HUES6 (cell line): ENCODE measurements at regions not wholly inside any gene's neighbourhood (a gene's known extent, or its start where the extent isn't known, plus 50 kb on each side); places are given as distances from the start of the nearest gene placed in this dataset.
"Not testable (repeated sequence)": the region's sequence is repeated elsewhere in the genome, so short reads cannot be mapped to it uniquely, and the experiment has no call there.

ENCODE experiments used
- H3K27ac ChIP-seq: 2 replicates; pipeline ENCODE4 v1.7.0; 2013; ENCODE audit warnings: low read depth, mild to moderate bottlenecking, low read length, inconsistent platforms
- H3K27me3 ChIP-seq: 2 replicates; pipeline ENCODE4 v1.6.1; 2013; ENCODE audit warnings: low read length; ENCODE audit not compliant: control insufficient read depth, insufficient read depth
- H3K36me3 ChIP-seq: 2 replicates; pipeline ENCODE4 v1.6.1; 2013; ENCODE audit warnings: low read length; ENCODE audit not compliant: control insufficient read depth, insufficient read depth
- H3K4me1 ChIP-seq: 2 replicates; pipeline ENCODE4 v1.6.1; 2013; ENCODE audit warnings: low read length; ENCODE audit not compliant: control insufficient read depth, insufficient read depth
- H3K4me3 ChIP-seq: 2 replicates; pipeline ENCODE4 v1.5.1; 2013; ENCODE audit warnings: low read depth, low read length
- H3K9ac ChIP-seq: one replicate; pipeline ENCODE4 v1.6.1; 2013; ENCODE audit warnings: mild to moderate bottlenecking, low read length
- H3K9me3 ChIP-seq: 2 replicates; pipeline ENCODE4 v1.6.1; 2013; ENCODE audit warnings: low read depth, low read length; ENCODE audit not compliant: control insufficient read depth, insufficient read depth

- no peak overlapping the region for H3K4me3 ChIP-seq
- H3K9me3 ChIP-seq, result no peaks in the 10 kb centered on the region
- no peak overlapping the region for H3K27ac ChIP-seq
- H3K27me3 ChIP-seq, result no peaks in the 10 kb centered on the region
- H3K4me1 ChIP-seq, result no peaks in the 10 kb centered on the region
- H3K36me3 ChIP-seq, result no peaks in the 10 kb centered on the region
- H3K9ac ChIP-seq, result no peak overlapping the region
These were observed 173.9 kb upstream of the CXCR4 start for GRCh38 chr2:136291871-136292270.

- H3K4me3 ChIP-seq, result no peak overlapping the region
- H3K27me3 ChIP-seq, result no peaks in the 10 kb centered on the region
- H3K4me1 ChIP-seq, result no peaks in the 10 kb centered on the region
- H3K9ac ChIP-seq, result no peak overlapping the region
- H3K27ac ChIP-seq, result no peak overlapping the region
- no peaks in the 10 kb centered on the region for H3K9me3 ChIP-seq
- H3K36me3 ChIP-seq, result no peaks in the 10 kb centered on the region
These were observed 172.4 kb upstream of the CXCR4 start for GRCh38 chr2:136290326-136290725.

GRCh38 chr2:136288249-136288648 lies 170.3 kb upstream of the CXCR4 start:
- Histone ChIP-seq H3K4me1 (no peaks in the 10 kb centered on the region), H3K27ac (no peak overlapping the region), H3K9me3 (no peaks in the 10 kb centered on the region), H3K27me3 (no peaks in the 10 kb centered on the region), H3K36me3 (no peaks in the 10 kb centered on the region), H3K9ac (no peak overlapping the region), H3K4me3 (no peak overlapping the region)

DNA sequence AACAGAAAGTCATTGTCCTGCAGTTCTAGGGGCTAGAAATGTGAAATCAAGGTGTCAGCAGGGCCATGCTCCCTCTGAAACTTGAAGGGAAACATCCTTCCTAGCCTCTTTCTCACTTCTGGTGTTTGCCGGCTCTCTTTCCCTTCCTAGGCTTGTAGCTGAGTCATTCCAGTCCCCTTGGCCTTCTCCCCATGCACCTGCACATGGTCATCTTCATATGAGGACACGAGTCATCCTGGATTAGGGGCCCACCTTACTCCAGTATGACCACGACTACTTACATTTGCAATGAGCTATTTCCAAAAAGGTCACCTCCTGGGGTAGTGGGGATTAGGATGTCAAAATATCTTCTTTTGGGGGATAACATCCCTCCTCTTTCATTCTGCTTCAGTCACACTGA lies 168.5 kb upstream of the CXCR4 start:
- no peaks in the 10 kb centered on the region for H3K9me3 ChIP-seq
- H3K36me3 ChIP-seq, result no peaks in the 10 kb centered on the region
- H3K9ac ChIP-seq, result no peak overlapping the region
- H3K4me3 ChIP-seq, result no peak overlapping the region
- no peaks in the 10 kb centered on the region; the same call in 1 of the 2 replicates for H3K4me1 ChIP-seq
- no peaks in the 10 kb centered on the region for H3K27me3 ChIP-seq
- no peak overlapping the region for H3K27ac ChIP-seq

DNA sequence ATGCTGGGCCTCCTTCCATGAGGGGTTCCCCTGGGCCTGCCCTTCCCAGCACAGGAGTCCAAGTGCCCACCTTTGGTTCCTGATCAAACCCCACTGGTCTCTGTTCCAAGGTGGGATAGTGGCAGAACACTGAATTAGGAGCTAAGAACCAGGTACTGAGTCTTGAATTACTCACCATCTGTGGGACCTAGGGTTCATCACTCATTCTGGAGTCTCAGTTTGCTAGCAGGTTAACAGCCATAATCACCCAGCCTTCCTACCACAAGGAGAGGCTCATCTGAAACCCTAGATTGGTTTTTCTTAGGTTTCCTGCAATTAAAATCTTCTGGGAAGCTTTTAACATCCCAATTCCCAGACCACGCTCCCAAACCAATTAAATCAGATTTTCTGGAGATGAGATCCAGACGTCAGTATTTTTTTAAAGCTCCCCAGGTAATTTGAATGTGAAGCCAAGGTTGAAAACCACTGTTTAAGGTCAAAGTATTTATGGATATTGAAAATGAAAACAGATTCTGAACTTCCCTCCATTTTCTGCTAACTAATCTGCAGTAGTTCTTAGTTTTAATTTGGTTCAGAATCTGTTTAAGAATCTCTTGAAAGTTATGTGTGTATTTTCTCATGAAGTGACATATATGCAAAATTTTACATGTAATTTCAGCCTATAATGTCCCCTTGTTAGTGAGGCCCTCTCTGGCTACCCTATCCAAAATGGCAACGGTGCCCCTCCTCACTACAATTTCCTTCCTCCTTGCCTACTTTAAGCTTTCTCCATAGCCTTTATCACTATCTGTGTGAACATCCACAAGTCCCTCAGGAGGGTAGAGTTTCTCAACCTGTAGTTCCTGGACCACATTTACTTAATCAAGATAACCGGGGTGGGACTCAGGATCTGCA lies 166.5 kb upstream of the CXCR4 start:
- Histone ChIP-seq H3K36me3 (no peaks in the 10 kb centered on the region), H3K27me3 (no peaks in the 10 kb centered on the region)

GRCh38 chr2:136282251-136282650 lies 164.3 kb upstream of the CXCR4 start:
- H3K36me3 ChIP-seq, result no peaks in the 10 kb centered on the region
- H3K4me3 ChIP-seq, result no peak overlapping the region
- no peak overlapping the region for H3K9ac ChIP-seq
- H3K27ac ChIP-seq, result no peak overlapping the region
- H3K9me3 ChIP-seq, result no peaks in the 10 kb centered on the region
- H3K4me1 ChIP-seq, result no peaks in the 10 kb centered on the region; the same call in 1 of the 2 replicates
- H3K27me3 ChIP-seq, result no peaks in the 10 kb centered on the region

More for the DNA sequence above, 166.5 kb upstream of the CXCR4 start:
- Histone ChIP-seq H3K4me1 (no peaks in the 10 kb centered on the region; the same call in 1 of the 2 replicates), H3K9me3 (no peaks in the 10 kb centered on the region), H3K9ac (no peak overlapping the region), H3K27ac (no peak overlapping the region), H3K4me3 (no peak overlapping the region)

- H3K4me1 ChIP-seq, result no peaks in the 10 kb centered on the region; the same call in 1 of the 2 replicates
- no peaks in the 10 kb centered on the region for H3K9me3 ChIP-seq
- no peak overlapping the region for H3K9ac ChIP-seq
- H3K27me3 ChIP-seq, result no peaks in the 10 kb centered on the region
- no peaks in the 10 kb centered on the region for H3K36me3 ChIP-seq
- H3K4me3 ChIP-seq, result no peak overlapping the region
- no peak overlapping the region for H3K27ac ChIP-seq
These were observed 163.5 kb upstream of the CXCR4 start for GRCh38 chr2:136281281-136282114.

- not testable (repeated sequence) for H3K9me3 ChIP-seq, H3K36me3 ChIP-seq, H3K27ac ChIP-seq, H3K9ac ChIP-seq, H3K27me3 ChIP-seq, H3K4me1 ChIP-seq, H3K4me3 ChIP-seq
These were observed 148.4 kb upstream of the CXCR4 start for GRCh38 chr2:136266346-136266745.

DNA sequence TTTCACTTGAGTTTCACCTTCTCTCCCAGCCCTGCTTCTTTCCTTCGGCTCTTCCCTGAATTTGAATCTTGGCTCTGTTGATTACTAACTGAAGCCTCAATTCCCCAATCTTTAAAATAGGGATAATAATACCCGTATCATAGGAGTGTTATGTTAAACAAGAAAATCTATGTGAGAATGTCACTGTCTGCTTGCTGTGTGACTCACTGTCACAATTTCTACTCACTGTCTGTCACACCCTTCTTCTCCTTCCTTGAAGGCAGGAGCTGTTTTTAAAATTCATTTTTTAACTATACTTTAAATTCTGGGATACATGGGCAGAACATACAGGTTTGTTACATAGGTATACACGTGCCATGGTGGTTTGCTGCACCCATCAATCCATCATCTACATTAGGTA lies 141.6 kb upstream of the CXCR4 start:
- Histone ChIP-seq H3K36me3 (no peaks in the 10 kb centered on the region), H3K9ac (no peak overlapping the region), H3K4me1 (no peaks in the 10 kb centered on the region), H3K4me3 (no peak overlapping the region), H3K27ac (no peak overlapping the region), H3K27me3 (no peaks in the 10 kb centered on the region), H3K9me3 (no peaks in the 10 kb centered on the region)

DNA sequence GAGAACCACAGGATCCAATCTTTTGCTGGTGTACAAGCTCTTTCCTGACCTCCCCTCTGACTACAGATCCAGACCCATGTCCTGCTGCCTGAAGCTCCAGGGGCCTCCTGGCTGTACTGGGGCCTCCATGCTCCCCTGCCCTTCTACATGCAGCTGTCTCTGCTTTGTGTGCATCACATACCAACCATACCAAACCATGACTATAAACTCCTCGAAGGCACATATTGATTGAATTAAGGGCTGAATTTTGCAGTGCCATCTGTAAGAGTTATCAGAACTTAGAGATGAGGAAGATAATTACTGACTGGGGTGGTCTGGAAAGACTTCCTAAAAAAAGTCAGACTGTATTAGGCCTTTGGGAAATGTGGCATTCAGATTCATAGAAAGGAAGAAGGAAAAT lies 139.9 kb upstream of the CXCR4 start:
- Histone ChIP-seq H3K9me3 (no peaks in the 10 kb centered on the region), H3K4me3 (no peak overlapping the region), H3K27ac (no peak overlapping the region), H3K9ac (no peak overlapping the region), H3K4me1 (no peaks in the 10 kb centered on the region), H3K36me3 (no peaks in the 10 kb centered on the region), H3K27me3 (no peaks in the 10 kb centered on the region)
